GM18909 (cell line): ENCODE measurements at regions not wholly inside any gene's neighbourhood (a gene's known extent, or its start where the extent isn't known, plus 50 kb on each side); places are given as distances from the start of the nearest gene placed in this dataset.

ENCODE experiments used
- ATAC-seq: cut with Tn5 transposase; IDR thresholded peaks from one replicate; pipeline ENCODE4 v1.9.1; 2021; ENCODE audit warnings: mild to moderate bottlenecking; ENCODE audit not compliant: unreplicated experiment, poor library complexity

GRCh38 chr21:24941316-24942185, 665.7 kb downstream of the MRPL39 start:
- no peak for ATAC-seq

GRCh38 chr21:24939291-24939690, 668.0 kb downstream of the MRPL39 start:
- ATAC-seq: no peak

DNA sequence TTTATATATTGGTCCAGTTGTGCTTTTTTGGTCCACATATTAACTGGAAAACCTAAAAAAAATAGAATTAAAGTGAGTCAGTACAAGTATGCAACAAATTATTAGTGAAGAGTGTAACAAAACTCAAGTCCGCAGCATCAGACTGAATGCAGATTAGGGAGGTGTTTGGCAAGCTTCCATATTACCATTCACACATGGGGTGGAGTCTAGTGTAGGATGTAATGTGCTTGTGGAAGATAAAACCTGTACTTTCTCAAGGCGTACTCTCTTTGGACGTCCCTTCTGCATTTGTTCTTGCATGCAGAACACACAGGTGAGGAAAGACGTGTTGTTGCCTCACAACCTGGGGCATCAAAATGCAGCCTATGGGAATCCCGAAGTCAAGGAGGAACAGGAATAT, 668.7 kb downstream of the MRPL39 start:
- no peak for ATAC-seq

DNA sequence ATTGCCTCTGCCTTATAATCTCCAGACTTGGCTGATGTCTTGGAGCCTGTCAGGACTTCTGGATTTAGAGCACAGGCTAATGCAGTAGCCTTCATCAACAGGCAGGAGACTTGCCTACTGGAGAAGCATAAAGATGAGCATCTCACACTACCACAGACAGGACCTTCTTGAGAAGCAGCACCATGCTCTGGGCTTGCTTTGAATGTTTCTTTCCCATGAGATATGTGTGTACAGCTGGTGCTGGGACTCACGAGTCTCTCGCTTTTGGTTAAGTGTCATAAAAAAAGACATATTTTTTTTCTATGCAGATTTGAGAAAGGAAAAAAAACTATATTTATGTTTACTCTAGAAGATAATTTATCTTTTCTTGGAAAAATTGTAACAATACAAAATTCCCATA, 671.3 kb downstream of the MRPL39 start:
- no peak for ATAC-seq

DNA sequence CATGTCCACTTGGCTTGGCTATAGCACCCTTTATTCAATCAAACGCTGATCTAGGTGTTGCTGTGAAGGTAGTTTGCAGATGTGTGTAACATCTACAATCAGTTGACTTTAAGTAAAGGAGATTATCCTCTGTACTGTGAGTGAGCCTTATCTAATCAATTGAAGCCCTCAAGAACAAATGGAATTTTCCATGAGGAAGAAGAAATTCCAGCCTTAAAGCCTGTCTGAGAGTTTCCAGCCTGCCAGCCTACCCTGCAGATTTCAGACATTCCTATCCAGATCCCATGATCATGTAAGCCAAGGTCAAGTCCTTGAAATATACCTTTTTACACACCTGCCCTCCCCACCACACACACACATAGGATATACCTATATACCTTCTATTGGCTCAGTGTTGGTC, 696.7 kb downstream of the MRPL39 start:
- no peak for ATAC-seq

- peak; percentile 73 for ATAC-seq
Observed at GRCh38 chr21:24903994-24904635, 703.2 kb downstream of the MRPL39 start.

DNA sequence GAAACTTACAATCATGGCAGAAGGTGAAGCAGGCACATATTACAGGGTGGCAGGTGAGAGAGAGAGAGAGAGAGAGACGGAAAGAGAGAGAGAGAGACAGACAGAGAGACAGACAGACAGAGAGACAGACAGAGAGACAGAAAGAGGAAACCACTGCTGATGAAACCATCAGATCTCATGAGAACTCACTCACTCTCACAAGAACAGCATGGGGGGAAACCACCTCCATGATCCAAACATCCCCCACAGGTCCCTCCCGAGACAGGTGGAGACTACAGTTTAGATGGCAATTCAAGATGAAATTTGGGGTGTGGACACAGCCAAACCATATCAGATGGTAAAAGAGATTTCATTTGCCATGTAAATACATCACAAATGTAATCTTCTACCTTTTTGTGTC, 708.1 kb downstream of the MRPL39 start:
- ATAC-seq: peak; percentile 51

- ATAC-seq: peak; percentile 62
Observed at GRCh38 chr21:24897883-24898282, 709.4 kb downstream of the MRPL39 start.

GRCh38 chr21:24896735-24897124, 710.6 kb downstream of the MRPL39 start:
- ATAC-seq: no peak

DNA sequence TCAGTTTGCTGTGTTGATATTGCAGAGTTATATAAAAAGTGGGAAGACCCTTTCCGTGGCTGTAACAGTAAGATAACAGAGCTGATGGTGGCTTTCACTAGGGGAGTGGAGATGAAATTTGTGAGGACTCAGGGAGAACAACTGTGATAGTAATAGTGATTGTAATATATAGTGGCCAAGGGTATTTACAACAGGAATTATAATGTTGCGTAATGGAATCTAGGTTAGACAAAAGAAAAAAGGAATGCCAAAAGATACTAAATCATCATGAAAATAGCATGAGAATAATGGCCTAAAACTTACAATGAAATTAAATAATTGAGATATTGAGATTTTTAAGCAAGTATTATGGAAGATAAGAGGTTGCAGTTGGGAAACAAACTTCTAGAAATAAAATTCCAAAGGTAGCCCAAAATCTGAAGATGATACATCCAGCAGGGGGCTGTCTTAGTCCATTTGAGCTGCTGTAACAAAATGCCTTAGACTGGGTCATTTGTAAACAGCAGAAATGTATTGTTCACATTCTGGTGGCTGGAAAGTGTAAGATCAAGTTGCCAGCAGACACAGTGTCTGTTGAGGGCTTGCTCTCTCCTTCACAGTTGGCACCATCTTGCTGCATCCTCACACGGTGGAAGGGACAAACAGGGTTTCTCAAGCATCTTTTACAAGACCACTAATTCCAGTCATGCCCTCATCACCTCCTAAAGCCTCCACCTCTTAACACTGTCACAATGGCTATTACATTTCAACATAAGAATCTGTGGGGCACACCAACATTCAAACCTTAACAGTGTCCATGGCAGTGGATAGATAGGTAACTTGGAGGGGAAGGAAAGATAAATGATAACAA, 711.2 kb downstream of the MRPL39 start:
- ATAC-seq: peak; percentile 84

- ATAC-seq: no peak
Observed at GRCh38 chr21:24894324-24894723, 713.0 kb downstream of the MRPL39 start.

GRCh38 chr21:24890021-24890420, 717.3 kb downstream of the MRPL39 start:
- no peak for ATAC-seq

GRCh38 chr21:24881506-24881905, 725.8 kb downstream of the MRPL39 start:
- ATAC-seq: no peak

DNA sequence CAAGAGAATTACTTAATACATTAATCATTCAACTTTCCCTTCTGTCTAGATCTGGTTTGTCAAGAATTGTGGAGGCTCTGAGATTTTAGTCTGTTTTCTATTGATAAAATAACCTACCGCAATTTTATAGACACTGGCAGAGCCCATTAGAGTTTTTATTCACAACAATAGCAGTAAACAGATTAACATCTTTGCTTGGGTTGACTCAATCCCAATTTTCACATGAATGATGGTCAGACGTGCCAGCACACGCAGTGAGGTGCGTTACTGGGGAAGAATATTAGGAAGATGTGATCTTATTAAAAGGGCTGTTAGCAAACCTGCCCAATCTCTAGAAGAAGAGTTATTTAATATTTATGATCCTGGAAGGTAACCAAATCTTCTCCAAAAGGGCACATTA, 736.6 kb downstream of the MRPL39 start:
- no peak for ATAC-seq

DNA sequence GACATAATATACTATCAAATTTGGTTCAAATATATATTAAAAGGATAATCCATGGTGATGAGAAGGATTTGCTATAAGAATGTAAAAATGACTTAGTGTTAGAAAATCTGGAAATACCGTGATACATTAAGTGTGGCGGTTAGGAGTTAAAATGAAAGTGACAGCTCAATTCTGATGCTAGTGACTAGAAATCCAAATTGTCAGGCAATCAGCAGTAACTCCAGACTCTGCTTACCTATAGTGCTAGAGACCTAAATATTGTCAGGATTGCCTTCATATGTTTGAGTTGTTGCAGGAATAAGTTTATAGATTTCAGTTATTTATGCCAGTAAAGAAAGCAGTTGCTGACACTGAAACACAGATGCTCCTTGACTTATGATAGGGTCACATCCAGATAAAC, 737.4 kb downstream of the MRPL39 start:
- ATAC-seq: no peak

- ATAC-seq: no peak
Observed at GRCh38 chr21:24868117-24868516, 739.2 kb downstream of the MRPL39 start.

GRCh38 chr21:24861471-24861870, 745.8 kb downstream of the MRPL39 start:
- no peak for ATAC-seq

- ATAC-seq: no peak
Observed at GRCh38 chr21:24856326-24856725, 751.0 kb downstream of the MRPL39 start.

DNA sequence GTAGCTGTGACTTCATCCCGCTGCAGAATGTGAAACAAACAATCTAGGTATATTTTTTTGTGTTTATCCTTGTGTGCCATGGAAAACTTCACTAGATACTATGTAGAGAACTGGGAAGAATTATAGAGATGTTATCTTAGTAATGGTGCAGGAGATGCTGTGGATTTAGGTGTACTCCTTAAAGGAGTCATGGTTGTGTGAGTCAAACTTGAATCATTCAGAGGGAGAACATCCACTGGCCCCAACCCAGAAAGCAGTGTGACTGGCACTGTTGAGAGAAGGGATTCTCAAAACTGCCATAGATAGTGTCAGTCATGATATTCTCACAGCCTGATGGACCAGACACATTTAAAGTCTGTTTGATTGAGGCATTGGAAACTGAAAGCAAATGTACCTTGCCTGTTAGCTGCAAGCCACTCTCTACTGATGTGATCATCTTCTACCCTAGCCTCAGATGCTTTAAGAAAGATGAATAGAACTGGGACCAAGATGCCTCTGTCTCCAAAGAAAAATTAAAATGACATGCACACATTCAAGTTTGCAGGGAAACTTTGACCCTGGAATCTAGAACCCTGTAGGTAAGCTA, 754.6 kb downstream of the MRPL39 start:
- ATAC-seq: no peak

DNA sequence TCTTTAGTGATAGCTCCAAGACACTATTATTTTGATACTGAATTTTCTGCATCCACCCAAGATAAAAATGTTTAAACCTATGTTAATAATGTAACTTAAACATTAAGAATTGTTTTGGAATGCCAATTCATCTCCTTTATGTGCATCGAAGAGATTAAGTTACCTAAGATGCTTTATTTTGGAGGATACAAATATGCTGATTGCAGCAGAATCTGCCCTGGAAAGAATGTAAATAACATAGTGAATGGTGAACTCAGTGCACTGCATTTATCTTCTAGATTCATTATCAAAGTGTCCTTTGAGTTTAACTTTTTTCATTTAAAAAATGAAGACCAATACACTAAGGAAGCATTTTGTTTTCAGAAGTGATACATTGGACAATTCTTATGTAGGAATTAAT, 757.2 kb downstream of the MRPL39 start:
- ATAC-seq: no peak

- ATAC-seq: no peak
Observed at GRCh38 chr21:24844671-24845070, 762.6 kb downstream of the MRPL39 start.
